ENCODE measurements at regions not wholly inside any gene's neighbourhood (a gene's known extent, or its start where the extent isn't known, plus 50 kb on each side); places are given as distances from the start of the nearest gene placed in this dataset.
A peak's percentile ranks its signal among the peaks of the same experiment; 100 is the strongest.

DNA sequence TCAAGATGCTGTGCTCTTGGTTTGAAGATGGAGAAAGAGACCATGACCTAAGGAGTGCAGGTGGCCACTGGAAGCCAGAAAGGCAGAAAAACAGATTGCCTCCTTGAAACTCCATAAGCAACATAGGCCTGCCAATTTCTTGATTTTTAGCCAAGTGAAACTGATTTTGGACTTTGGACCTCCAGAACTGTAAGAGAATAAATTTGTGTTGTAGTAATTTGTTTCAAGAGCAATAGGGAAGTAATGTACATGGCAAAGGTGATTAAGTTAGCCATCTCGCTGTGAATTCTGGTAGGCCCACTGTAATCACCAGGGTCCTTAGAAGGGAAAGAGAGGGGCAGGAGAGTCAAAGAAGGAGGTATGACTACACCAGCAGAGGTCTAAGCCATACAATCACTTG lies 238.8 kb downstream of the CNTN3 start:
- DNase-seq: no peak
- no peak for ATAC-seq (ENCODE audit: poor library complexity)
- intact Hi-C loops (cut with DNase I): no loop called here

DNA sequence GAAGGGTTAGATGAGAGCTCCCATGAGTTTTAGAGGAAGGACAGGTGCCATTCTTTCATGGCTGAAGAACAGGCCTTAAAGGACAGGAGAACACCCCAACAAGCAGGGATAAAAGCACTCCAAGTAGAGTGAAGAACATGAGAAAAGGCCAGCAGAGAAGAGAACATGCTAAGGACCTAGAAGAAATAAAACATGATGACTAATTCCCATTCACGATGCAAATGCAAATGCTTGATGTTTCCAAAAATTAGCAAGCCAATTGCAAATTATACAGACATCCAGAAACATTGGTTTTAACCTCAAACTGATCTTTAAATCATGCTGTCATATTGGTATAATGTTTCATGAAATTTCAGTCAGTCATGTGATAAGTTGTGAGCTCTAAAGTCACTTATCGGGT lies 241.7 kb downstream of the CNTN3 start:
- DNase-seq (no peak), ATAC-seq (ENCODE audit: poor library complexity) (no peak)
- intact Hi-C loops (cut with DNase I): no loop called here

DNA sequence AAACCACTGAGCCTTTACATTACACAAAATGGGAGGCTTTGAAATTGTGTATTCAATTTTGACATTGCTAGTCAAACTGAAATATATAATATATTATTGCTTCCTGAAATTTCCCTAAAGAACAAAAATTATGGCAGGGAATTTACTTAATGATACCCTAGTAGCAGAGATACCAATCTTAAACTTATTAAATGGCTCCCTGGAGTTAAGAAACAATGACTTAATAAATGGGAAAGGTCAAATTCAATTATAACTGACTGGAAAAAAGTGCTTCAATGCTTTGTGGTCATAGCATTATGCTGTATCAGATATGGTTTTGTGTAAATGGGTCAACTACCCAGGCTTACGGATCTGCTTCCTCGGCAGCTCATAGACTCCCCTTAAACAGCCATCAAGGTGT lies 244.1 kb downstream of the CNTN3 start:
- DNase-seq (no peak), ATAC-seq (ENCODE audit: poor library complexity) (no peak)
- intact Hi-C loops (cut with DNase I): no loop called here

DNA sequence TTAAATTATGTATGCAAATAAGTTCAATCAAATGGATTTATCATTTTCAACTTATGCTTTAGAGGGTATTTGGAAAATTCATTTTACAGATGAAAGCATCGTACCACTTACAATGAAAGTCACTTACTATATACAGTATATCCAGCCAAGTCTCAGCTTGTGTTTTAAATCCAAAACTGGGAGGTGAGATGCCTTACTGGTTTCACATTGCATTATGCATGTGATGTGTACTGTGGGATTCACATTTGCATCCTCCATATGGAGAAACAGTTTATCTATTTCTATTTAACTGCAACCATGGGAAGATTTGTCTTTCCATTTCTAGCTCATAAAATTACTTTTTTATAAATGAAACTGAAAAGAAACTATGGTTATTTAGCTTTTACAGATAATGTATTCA lies 248.1 kb downstream of the CNTN3 start:
- no peak for ATAC-seq (ENCODE audit: poor library complexity)
- DNase-seq: no peak
- intact Hi-C loops (cut with DNase I): no loop called here

DNA sequence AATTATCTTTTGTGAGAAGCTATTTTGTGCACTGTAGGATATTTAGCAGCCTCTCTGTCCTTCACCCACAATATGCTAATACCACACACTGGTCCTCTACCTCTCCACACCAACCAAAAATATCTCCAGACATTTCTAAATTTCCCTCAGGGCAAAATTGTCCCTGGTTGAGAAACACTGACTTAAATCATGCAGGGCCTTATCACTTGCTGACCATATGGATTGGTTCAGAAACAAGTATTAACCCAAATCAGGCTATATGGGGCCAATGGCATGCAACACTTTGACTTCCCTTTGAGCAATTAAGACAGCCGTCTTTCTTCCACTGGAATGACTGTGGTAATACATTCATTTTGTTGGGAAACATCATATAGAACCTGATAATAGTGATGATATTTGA lies 251.1 kb downstream of the CNTN3 start:
- intact Hi-C loops (cut with DNase I): no loop called here
- DNase-seq: no peak
- no peak for ATAC-seq (ENCODE audit: poor library complexity)

DNA sequence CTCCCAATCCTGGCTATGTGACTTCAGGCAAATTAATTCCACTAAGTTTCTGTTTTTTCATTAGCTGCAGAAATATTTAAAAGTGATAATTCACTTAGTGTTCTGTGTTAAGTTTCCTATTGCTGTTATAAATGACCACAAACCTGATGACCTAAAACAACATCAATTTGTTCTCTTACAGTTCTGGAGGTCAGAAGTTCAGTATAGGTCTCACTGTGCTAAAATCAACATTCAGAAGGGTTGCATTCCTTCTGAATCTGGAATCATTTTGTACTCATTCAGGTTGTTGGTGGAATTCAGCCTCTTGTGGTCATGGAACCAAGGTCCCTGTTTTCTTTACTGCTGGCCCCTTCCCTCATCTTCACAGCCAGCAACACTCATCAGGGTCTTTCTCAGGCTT lies 254.1 kb downstream of the CNTN3 start:
- DNase-seq (no peak), ATAC-seq (ENCODE audit: poor library complexity) (no peak)
- intact Hi-C loops (cut with DNase I): no loop called here

DNA sequence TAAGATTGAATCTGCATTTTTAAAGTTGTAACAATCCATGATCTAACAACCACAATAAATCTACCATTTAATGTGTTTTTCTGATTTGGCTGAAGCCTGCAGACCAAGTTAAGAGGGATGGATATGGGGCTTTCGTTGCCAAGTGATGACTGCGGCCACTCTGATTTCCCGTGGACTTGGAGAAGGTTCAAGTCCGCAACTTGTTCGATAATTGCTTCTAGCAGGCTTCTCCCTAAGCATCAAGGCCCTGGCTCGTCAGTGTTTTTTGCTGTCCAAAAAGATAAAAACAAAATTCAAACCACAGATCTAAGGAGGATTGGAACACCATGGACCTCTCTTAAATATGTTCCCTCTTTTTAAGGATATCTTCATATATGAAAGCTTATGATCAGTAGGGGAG lies 256.6 kb downstream of the CNTN3 start:
- DNase-seq: no peak
- intact Hi-C loops (cut with DNase I): no loop called here
- ATAC-seq (ENCODE audit: poor library complexity): no peak

DNA sequence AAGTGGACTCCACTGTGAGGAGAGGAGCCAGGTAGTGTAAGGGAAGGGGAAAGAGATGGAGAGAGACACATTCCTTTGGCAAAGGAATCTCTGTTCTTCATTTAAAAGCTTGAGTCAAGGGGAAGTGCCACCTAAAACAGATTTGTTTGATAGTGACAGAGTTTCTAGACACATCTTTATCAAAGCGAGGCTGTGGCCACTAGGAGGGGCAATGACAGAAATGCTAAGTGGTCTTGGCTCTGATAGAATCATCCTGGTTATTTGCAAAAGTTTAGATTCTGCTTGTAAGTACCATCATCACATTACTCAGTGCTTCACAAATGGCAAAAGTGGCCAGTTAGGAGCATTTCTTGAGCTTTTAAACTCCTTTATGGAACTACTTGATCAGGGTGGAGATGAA lies 261.4 kb downstream of the CNTN3 start:
- DNase-seq (no peak), ATAC-seq (ENCODE audit: poor library complexity) (no peak)
- intact Hi-C loops (cut with DNase I): no loop called here

DNA sequence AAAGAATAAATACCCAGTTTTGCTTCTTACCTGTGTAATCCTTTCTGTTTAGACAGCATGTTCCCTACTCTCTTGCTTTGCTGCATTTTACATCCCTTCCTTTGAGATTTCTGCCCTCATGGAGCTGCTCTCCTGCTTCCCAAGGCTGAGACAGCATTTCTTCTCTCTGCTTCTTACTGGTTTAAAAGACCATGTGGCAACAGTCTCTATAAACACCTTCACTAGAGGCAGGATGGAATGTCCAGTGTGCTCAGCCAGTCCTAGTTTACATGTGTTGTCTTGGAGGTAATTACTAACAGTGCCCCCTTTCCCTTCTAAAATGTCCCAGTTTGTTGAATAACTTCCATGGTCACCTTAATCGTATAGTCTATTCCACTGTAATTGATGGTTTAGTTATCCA lies 262.3 kb downstream of the CNTN3 start:
- no peak for DNase-seq
- ATAC-seq (ENCODE audit: poor library complexity): peak; percentile 58
- intact Hi-C loops (cut with DNase I): no loop called here

DNA sequence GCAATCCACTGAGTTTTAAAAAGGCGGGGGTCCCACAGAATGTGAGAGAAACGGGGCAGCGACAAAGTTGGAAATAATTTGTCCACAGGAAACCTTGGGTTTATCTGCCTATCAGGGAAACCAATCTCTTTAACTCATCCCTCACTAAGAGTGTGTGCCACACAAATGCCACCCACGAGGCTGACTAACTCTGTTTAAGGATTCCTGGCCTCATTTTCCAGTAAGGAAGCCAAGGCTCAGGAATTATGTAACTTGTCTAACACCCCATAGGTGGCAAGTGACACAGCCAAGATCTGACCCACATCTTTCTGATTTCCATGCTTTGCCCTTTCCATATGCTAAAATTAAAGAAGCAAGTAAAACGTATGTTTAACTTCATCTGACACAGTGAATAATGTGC lies 263.2 kb downstream of the CNTN3 start:
- intact Hi-C loops (cut with DNase I): no loop called here
- ATAC-seq (ENCODE audit: poor library complexity) (peak; percentile 89), DNase-seq (no peak)

DNA sequence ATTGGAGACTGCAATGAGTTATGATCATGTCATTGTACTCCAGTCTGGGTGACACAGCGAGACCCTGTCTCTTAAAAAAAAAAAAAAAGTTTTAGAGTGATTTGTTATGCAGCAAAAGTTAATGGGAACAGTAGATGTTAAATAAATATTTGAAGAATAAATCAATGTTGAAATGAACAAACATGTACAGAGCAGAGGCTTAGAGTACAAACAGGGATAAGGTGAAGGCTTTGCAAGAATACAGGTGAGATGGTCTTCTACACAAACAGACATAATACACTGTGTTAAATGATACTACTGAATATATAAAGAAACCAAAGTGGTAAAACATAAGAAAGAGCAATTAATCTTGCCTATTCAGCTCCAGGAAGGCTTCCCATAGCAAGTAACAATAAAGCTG lies 265.4 kb downstream of the CNTN3 start:
- intact Hi-C loops (cut with DNase I): no loop called here
- ATAC-seq (ENCODE audit: poor library complexity) (no peak), DNase-seq (no peak)

DNA sequence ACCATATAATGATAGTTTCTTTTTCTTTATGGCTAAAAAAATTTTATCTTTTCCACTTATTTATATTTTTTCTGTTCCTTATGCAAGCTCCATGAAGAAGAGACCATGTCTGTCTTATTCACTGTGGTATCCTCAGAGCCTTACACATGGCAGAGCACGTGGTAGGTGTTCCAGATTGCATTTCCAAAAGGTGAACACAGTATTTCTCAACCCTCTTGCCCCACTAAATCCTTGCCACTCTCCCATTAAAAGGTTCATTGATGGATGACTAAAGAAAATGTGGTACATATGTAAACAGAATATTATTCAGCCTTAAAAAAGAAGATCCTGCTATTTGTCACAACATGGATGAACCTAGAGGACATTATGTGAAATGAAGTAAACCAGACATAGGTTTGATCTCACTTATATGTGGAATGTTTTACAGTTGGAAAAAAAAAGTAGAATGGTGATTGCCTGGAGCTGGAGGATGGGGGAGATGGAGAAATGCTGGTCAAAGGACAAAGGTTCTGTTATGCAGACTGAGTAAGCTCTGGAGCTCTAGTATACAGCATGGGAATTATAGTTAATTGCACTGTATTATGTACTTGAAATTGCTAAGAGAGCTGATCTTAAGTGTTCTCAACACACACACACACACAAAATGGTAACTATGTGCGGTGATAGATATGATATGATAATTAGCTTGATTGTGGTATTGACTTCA lies 266.7 kb downstream of the CNTN3 start:
- DNase-seq (no peak), ATAC-seq (ENCODE audit: poor library complexity) (no peak)
- intact Hi-C loops (cut with DNase I): no loop called here

DNA sequence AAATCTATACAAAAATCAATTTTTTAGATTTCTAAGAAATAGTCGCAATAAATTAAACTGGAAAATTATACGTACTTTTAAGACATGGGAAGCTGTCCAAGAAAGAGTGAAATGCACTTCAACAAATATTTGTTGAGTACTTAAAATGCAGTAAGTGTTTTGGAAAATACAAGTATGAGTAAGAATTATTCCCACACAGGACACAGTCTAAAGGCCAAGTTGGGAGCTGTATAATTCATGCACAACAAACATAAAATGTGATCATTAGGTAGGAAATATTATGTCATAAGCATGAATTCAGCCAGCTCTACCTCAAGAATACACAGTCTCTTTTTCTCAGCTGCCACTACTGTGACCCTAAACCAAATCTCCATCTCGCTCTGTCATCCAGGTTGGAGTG lies 267.6 kb downstream of the CNTN3 start:
- ATAC-seq (ENCODE audit: poor library complexity) (no peak), DNase-seq (no peak)
- intact Hi-C loops (cut with DNase I): no loop called here

DNA sequence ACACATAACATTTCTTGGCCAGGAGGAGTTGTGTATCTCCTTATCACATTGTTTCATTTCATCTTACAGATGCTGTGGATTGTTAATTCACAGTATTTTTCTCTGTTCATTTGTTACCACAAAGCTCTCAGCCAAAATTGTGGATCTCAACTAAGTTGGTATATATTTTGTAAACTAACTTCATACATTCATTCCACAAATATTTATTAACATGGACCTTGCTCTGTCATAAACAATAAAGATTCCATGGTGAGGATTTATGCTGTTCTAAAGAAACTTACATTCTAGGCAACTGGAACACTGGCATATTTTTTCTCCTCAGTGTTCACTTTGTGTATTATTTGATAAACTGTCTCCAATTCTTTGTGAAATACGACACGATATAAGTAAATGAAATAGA lies 268.8 kb downstream of the CNTN3 start:
- intact Hi-C loops (cut with DNase I): no loop called here
- ATAC-seq (ENCODE audit: poor library complexity) (no peak), DNase-seq (no peak)

DNA sequence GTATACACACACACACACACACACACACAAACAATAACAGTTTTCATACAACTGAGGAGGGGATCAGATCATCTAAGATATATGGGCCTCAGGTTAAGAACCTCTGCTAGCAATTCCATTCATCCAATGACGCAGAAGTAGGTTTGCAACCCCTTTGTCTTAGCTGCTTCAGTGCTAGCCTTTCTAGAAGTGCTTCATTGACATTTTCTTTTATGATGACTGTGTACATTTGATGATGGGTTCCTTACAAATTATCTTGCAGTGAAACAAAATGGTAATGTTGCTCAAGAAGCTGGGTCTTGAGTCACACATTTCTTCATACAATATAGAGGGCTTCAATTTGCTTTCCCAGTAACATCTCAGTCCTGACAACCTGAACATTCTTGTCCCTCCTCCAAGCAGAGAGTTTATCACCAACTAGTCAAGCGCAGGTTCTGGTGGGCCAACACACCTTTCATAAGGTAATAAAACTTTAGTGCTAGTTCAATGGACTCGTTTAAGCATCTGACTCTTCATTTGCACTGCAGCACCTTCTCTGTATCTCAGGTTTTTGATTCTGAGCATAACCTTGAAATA lies 269.5 kb downstream of the CNTN3 start:
- intact Hi-C loops (cut with DNase I): no loop called here
- no peak for ATAC-seq (ENCODE audit: poor library complexity)
- DNase-seq: no peak

DNA sequence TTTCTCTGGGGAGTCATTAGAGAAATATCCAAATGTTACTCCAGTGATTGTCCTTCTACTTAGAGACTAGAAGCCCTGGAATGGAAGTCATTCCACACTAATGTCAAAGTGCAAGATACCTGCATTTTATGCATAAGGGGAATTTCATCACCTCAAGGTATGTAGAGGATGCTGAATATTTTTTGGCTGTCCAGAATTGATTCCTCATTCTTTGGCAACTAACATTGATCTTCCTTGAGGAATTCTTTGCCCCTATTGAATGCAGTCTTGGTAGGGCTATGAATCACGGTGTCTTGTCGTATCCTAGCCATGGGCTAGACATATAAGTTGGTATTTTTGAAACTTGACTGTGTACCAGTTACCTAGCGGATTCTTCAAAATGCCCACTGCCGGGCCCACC lies 271.1 kb downstream of the CNTN3 start:
- intact Hi-C loops (cut with DNase I): no loop called here
- ATAC-seq (ENCODE audit: poor library complexity): no peak
- DNase-seq: no peak

DNA sequence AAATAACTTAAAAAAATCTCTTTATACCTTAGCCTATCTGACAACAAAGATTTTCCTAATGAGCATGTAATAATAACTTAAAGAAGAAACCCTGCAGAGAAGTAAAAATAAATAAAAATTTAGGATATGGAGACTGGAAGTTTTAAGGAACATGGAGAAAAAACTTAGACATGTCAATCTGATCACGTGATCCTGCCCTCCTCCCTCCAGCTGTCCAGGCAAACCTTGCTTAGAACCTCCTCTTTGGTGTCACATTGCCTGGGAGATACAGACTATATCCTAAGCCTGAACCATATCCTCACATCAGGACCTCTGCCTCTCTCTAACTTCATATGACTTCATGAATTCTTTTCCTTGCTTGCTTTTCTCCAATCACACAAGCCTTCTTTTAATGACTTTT lies 275.5 kb downstream of the CNTN3 start:
- ATAC-seq (ENCODE audit: poor library complexity) (no peak), DNase-seq (no peak)
- intact Hi-C loops (cut with DNase I): no loop called here

DNA sequence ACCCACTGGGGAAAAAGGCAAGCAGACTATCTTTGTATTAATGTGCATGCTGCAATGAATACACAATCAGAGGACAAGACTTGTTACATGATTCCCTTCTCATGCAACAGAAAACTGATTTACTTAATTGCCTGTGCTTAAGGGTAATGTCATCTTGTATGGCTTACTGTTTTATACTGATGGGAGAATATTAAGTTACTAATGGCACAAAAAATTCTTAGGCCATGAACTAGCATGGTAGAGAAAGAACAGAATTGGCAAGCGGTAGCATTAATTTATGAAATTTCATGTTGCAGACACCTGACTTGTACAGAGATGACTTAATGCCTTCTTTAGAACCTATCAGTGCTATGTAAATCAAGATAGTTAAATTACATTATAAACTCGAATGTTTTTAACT lies 282.3 kb downstream of the CNTN3 start:
- no peak for ATAC-seq (ENCODE audit: poor library complexity)
- intact Hi-C loops (cut with DNase I): no loop called here
- DNase-seq: no peak

DNA sequence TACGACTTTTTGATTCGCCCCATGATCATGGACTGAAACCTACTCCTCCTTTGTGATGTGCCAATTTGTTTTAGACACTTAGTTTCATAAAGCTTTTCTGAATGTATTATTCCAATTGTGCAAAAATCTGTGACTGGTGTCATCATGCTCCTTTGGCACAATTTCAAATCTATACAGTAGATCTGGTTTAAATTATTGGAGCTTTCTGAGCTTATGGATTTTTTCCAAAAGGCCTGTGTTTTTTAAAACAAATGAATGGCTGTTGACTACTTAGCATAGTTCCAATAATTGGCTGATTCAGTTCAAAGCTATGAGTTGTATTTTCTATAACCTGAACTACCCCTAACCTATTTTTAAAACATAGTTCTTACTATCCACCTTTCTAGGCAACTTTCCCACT lies 282.7 kb downstream of the CNTN3 start:
- intact Hi-C loops (cut with DNase I): no loop called here
- ATAC-seq (ENCODE audit: poor library complexity): no peak
- no peak for DNase-seq

DNA sequence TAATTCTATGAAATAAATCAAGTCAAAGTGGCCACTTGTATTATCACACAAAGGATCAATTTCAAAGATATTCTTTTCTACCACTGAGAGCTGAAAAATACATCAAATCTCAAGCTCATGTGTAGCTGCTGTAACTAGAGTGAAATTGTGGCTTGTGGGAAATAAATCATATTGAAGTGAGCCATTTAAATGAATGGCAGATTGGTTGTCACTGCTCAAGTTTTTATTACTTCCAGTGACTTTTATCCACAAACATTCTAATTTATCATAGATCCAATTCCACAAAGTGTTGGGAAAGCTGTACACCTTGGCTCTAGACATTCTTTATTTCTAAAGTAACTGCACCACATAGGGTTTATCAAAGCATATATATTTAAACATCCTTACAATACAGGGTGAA lies 285.4 kb downstream of the CNTN3 start:
- ATAC-seq (ENCODE audit: poor library complexity) (no peak), DNase-seq (no peak)
- intact Hi-C loops (cut with DNase I): no loop called here

DNA sequence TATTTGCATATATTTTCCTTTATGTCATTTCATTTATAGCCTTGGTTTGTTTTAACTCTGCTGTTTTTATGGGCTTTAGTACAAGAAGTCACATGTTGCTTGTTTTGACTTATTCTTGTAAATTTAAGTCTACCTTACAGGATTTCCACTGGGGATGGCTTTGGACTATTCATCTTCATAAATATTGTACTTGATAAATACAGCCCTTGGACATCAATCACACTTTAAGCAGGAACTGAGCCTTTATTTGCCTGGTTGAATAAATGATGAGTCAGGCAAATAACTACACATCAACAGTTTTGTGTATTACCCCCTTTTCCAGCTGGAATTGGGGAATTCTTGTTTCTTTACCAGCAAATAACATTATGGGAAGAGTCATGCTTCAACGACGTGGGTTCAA lies 286.0 kb downstream of the CNTN3 start:
- ATAC-seq (ENCODE audit: poor library complexity) (no peak), DNase-seq (no peak)
- intact Hi-C loops (cut with DNase I): no loop called here
